ENCODE measurements at regions not wholly inside any gene's neighbourhood (a gene's known extent, or its start where the extent isn't known, plus 50 kb on each side); places are given as distances from the start of the nearest gene placed in this dataset.

GRCh38 chrX:39654183-39654925 lies 443.4 kb downstream of the BCOR start:
- TF ChIP-seq FOXM1 (IDR thresholded peaks at IDR 0.05; ENCODE audit: borderline replicate concordance, low read depth) (no peak), TEAD4 (IDR thresholded peaks at IDR 0.05) (no peak), ZBTB7A (IDR thresholded peaks at IDR 0.05; ENCODE audit: low read depth) (no peak), RAD21 (IDR thresholded peaks at IDR 0.05; ENCODE audit: low read depth) (no peak), CREB1 (IDR thresholded peaks at IDR 0.05; ENCODE audit: low read depth) (no peak), CEBPB (IDR thresholded peaks at IDR 0.05) (no peak), MAX (IDR thresholded peaks at IDR 0.05) (no peak)
- TF ChIP-seq, protein P1, sequence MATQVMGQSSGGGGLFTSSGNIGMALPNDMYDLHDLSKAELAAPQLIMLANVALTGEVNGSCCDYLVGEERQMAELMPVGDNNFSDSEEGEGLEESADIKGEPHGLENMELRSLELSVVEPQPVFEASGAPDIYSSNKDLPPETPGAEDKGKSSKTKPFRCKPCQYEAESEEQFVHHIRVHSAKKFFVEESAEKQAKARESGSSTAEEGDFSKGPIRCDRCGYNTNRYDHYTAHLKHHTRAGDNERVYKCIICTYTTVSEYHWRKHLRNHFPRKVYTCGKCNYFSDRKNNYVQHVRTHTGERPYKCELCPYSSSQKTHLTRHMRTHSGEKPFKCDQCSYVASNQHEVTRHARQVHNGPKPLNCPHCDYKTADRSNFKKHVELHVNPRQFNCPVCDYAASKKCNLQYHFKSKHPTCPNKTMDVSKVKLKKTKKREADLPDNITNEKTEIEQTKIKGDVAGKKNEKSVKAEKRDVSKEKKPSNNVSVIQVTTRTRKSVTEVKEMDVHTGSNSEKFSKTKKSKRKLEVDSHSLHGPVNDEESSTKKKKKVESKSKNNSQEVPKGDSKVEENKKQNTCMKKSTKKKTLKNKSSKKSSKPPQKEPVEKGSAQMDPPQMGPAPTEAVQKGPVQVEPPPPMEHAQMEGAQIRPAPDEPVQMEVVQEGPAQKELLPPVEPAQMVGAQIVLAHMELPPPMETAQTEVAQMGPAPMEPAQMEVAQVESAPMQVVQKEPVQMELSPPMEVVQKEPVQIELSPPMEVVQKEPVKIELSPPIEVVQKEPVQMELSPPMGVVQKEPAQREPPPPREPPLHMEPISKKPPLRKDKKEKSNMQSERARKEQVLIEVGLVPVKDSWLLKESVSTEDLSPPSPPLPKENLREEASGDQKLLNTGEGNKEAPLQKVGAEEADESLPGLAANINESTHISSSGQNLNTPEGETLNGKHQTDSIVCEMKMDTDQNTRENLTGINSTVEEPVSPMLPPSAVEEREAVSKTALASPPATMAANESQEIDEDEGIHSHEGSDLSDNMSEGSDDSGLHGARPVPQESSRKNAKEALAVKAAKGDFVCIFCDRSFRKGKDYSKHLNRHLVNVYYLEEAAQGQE (IDR thresholded peaks at IDR 0.05; ENCODE audit: low read depth): no peak
- TF ChIP-seq, protein P2, sequence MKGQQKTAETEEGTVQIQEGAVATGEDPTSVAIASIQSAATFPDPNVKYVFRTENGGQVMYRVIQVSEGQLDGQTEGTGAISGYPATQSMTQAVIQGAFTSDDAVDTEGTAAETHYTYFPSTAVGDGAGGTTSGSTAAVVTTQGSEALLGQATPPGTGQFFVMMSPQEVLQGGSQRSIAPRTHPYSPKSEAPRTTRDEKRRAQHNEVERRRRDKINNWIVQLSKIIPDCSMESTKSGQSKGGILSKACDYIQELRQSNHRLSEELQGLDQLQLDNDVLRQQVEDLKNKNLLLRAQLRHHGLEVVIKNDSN (IDR thresholded peaks at IDR 0.05): no peak

GRCh38 chrX:39654952-39655351 lies 442.8 kb downstream of the BCOR start:
- no peak for TF ChIP-seq FOXM1 (IDR thresholded peaks at IDR 0.05; ENCODE audit: borderline replicate concordance, low read depth)
- TF ChIP-seq EGR1 (IDR thresholded peaks at IDR 0.05): no peak
- no peak for TF ChIP-seq TAF1 (IDR thresholded peaks at IDR 0.05; ENCODE audit: low read depth)
- TF ChIP-seq YY1 (IDR thresholded peaks at IDR 0.05; ENCODE audit: low read depth): no peak
- no peak for TF ChIP-seq CEBPB (IDR thresholded peaks at IDR 0.05)
- no peak for TF ChIP-seq EP300 (IDR thresholded peaks at IDR 0.05; ENCODE audit: borderline replicate concordance)
- TF ChIP-seq, protein P2 (IDR thresholded peaks at IDR 0.05): no peak
- no peak for TF ChIP-seq ZBTB7A (IDR thresholded peaks at IDR 0.05; ENCODE audit: low read depth)
- no peak for TF ChIP-seq NFIC (IDR thresholded peaks at IDR 0.05)
- TF ChIP-seq RAD21 (IDR thresholded peaks at IDR 0.05; ENCODE audit: low read depth): no peak
- no peak for TF ChIP-seq TCF12 (IDR thresholded peaks at IDR 0.05; ENCODE audit: low read depth)
- TF ChIP-seq, protein P1 (IDR thresholded peaks at IDR 0.05; ENCODE audit: low read depth): no peak
- TF ChIP-seq CREB1 (IDR thresholded peaks at IDR 0.05; ENCODE audit: low read depth): no peak
- TF ChIP-seq MAX (IDR thresholded peaks at IDR 0.05): no peak
- no peak for TF ChIP-seq TEAD4 (IDR thresholded peaks at IDR 0.05)

DNA sequence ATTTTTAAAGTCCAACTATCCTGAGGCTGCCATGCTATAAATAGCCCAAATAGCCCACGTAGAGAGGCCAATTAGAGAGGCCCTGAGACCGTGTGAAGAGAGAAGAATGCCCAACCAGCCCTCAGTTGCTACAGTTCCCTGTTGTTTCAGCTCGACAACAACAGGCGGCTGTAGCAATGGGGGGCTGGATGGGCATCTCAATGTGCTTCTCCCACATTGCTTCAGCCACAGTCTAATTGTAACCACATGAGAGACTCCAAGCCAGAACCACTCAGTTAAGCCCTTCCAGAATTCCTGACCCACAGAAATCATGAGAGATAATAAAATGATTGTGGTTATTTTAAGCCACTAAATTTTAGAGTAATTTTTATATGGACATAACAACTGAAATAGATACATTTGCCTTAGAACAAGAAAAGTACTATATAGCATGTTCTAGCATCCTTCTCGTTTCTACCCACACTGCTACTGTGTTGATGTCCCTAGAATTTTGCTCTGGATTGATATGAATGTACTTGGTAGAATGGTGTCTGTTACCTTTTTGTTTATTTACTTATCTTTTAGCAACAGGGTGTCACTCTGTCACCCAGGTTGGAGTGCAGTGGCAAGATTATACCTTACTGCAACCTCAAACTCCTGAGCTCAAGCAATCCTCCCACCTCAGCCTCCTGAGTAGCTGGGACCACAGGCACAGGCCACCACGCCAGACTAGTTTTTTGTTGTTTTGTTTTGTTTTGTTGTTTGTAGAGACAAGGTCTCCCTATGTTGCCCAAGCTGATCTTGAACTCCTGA lies 436.4 kb downstream of the BCOR start:
- TF ChIP-seq TEAD4 (IDR thresholded peaks at IDR 0.05) (no peak), EP300 (IDR thresholded peaks at IDR 0.05; ENCODE audit: borderline replicate concordance) (no peak)

DNA sequence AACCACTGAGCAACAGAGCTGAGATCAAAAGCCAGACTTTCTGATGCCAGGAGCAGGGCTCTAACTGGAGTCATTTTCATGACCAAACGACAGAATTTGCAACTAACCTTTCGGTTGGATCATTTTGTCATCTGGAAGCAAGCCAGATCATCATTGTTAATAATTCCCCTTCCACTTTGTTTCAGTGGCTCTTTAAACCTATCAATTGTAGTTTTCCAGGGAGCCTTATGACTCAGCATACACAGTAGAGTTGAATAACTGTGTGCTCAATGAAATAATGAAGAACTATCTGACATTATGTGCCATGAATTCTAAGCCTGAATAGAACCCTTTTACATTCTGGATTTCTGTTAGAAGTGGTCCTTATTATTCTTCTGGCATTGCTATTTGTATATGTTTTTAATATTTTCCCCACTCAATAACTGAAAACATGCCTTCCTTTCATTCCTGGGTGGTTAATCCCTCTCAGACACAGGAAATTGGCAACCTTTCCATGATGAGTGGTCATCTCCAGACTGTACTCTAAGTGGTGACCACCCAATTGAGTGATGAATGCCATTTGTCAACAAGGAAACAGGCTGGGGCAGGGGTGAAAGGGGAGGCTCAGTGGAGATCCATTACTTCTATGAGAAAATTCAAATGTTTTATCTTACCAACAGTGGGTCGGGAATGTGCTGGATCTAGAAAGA lies 431.8 kb downstream of the BCOR start:
- TF ChIP-seq EGR1 (IDR thresholded peaks at IDR 0.05) (no peak), FOXM1 (IDR thresholded peaks at IDR 0.05; ENCODE audit: borderline replicate concordance, low read depth) (no peak), EP300 (IDR thresholded peaks at IDR 0.05; ENCODE audit: borderline replicate concordance) (no peak), NFIC (IDR thresholded peaks at IDR 0.05) (no peak), TEAD4 (IDR thresholded peaks at IDR 0.05) (no peak), CEBPB (IDR thresholded peaks at IDR 0.05) (no peak), TCF12 (IDR thresholded peaks at IDR 0.05; ENCODE audit: low read depth) (no peak), CREB1 (IDR thresholded peaks at IDR 0.05; ENCODE audit: low read depth) (no peak), YY1 (IDR thresholded peaks at IDR 0.05; ENCODE audit: low read depth) (no peak), TAF1 (IDR thresholded peaks at IDR 0.05; ENCODE audit: low read depth) (no peak), ZBTB7A (IDR thresholded peaks at IDR 0.05; ENCODE audit: low read depth) (no peak), RAD21 (IDR thresholded peaks at IDR 0.05; ENCODE audit: low read depth) (no peak)
- TF ChIP-seq, protein P2 (IDR thresholded peaks at IDR 0.05): no peak
- TF ChIP-seq, protein P1 (IDR thresholded peaks at IDR 0.05; ENCODE audit: low read depth): no peak

Data from Ishikawa (cell line).